GM12873 (cell line): ENCODE measurements at regions not wholly inside any gene's neighbourhood (a gene's known extent, or its start where the extent isn't known, plus 50 kb on each side); places are given as distances from the start of the nearest gene placed in this dataset.

Experiments
- TF ChIP-seq, protein P1 (sequence below): IDR thresholded peaks from 2 replicates; pipeline ENCODE4 v1.5.1; 2012; ENCODE audit warnings: low read depth, mild to moderate bottlenecking, moderate library complexity, low read length, control low read depth; ENCODE audit not compliant: insufficient read depth; ENCODE audit errors: missing control alignments

- TF ChIP-seq, protein P1, sequence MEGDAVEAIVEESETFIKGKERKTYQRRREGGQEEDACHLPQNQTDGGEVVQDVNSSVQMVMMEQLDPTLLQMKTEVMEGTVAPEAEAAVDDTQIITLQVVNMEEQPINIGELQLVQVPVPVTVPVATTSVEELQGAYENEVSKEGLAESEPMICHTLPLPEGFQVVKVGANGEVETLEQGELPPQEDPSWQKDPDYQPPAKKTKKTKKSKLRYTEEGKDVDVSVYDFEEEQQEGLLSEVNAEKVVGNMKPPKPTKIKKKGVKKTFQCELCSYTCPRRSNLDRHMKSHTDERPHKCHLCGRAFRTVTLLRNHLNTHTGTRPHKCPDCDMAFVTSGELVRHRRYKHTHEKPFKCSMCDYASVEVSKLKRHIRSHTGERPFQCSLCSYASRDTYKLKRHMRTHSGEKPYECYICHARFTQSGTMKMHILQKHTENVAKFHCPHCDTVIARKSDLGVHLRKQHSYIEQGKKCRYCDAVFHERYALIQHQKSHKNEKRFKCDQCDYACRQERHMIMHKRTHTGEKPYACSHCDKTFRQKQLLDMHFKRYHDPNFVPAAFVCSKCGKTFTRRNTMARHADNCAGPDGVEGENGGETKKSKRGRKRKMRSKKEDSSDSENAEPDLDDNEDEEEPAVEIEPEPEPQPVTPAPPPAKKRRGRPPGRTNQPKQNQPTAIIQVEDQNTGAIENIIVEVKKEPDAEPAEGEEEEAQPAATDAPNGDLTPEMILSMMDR, result no peak
Observed at GRCh38 chr10:3430501-3430900, 257.9 kb upstream of the PITRM1 start.

DNA sequence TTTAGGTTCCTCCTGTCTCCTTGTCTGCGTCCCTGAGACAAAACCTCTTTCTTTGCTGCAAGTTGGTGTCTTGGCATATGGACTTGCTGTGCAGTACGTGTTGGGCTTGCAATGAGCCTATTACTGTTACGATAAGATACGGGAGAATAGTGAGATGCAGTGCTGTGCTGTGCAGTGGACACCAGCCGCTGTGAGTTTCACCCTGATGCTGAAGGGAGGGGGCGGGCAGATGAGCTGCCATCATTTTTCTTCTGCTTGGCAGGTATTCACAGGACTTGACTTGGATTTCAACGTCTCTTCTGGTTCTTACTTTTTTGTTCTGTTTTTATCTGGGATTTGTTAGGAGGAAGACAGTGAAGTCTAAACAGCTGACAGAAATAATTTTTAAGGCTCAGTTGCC, 257.1 kb upstream of the PITRM1 start:
- TF ChIP-seq, protein P1, result no peak

DNA sequence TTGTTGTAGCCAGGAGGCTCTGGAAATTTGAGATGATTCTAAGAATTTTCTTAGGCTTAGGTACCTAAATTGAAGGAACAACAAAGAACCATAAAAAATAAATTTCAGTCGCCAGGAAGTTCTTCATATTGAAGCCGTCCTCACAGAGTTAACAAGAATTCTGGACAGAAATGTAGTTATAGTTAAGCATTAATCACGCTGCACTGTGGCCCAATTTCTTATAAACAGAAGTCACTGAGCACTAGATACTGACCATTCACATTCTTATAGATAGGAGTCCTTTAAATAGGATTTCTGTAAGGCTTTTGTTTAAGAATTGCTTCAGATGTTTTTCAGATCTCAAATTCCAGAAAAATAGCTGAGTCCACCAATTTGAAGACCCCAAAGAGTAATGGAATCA, 256.2 kb upstream of the PITRM1 start:
- TF ChIP-seq, protein P1, result no peak

DNA sequence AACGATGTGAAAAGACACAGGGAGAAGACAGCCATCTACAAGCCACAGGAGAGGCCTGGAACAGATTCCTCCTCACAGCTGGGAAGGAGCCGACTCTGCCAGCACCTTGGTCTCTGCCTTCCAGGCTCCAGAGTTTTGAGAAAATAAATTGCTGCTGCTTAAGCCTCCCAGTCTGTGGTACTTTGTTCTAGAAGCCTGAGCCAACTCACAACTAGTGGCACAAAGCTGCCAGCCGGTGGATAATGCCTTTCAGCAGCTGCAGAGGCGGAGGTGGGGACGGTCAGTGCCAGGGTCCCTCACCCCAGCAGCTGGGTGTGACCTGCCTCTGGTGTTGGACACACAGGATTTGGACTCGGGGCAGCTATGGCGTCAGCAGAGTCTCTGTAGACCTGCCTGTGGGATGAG, 255.4 kb upstream of the PITRM1 start:
- TF ChIP-seq, protein P1, result no peak

- TF ChIP-seq, protein P1, result no peak
Observed at GRCh38 chr10:3427347-3427746, 254.8 kb upstream of the PITRM1 start.

GRCh38 chr10:3426190-3426845, 253.7 kb upstream of the PITRM1 start:
- TF ChIP-seq, protein P1, result no peak

GRCh38 chr10:3425716-3426115, 253.1 kb upstream of the PITRM1 start:
- TF ChIP-seq, protein P1, result no peak
